ENCODE measurements at regions not wholly inside any gene's neighbourhood (a gene's known extent, or its start where the extent isn't known, plus 50 kb on each side); places are given as distances from the start of the nearest gene placed in this dataset.

DNA sequence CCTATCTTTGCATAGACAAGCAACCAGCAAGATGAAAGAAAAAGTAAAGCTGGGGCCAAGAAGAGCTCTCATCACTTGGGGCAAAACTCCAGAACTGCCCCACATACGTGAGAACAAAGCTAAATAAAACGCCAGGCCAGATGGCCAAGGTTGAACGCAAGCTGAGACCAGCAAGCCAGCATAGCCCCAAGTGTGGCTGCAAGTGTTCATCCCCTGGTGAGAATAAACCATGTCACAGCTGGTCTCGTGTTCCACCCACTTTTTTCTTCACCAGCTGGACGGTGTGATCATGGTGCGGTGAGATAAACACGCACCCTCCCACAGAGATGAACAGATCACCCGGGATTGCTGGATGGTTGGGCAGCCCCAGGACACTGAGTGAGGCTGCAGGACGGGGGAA is 109.6 kb upstream of the CACNA1A start (continued):
- TF ChIP-seq, protein P1, sequence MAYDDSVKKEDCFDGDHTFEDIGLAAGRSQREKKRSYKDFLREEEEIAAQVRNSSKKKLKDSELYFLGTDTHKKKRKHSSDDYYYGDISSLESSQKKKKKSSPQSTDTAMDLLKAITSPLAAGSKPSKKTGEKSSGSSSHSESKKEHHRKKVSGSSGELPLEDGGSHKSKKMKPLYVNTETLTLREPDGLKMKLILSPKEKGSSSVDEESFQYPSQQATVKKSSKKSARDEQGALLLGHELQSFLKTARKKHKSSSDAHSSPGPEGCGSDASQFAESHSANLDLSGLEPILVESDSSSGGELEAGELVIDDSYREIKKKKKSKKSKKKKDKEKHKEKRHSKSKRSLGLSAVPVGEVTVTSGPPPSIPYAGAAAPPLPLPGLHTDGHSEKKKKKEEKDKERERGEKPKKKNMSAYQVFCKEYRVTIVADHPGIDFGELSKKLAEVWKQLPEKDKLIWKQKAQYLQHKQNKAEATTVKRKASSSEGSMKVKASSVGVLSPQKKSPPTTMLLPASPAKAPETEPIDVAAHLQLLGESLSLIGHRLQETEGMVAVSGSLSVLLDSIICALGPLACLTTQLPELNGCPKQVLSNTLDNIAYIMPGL (CRISPR knock-in tag; IDR thresholded peaks at IDR 0.05), result no peak

DNA sequence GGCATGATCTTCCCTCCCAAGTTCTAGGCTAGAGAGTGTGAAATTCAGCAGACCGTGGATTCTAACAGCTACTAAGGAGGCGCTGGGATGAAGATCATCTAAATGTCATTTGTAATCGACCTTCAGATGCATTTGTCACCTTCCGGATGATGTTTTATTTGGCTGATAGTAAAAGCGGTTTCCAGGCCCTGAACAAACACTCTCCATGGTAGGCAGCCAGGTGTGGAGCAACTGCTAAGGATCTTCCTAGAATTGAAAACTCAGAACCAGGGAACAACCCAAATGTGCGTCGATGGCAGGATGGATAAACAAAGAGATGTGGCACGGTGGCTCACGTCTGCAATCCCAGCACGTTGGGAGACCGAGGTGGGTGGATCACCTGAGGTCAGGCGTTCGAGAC is 107.2 kb upstream of the CACNA1A start:
- ChIA-PET POLR2A (no interaction called here), CTCF (interaction anchor here (0.6 to 1.0 kb wide), 3 partner anchors 108 to 810 kb away, joined by 3 read pairs; no protein-coding TSS in a partner anchor)
- Mint-ChIP-seq H3K9me3 (peaks cover 8% of the 10 kb centered on the region), H3K36me3 (no peaks in the 10 kb centered on the region), H3K4me1 (peaks cover 8% of the 10 kb centered on the region), H3K27me3 (ENCODE audit: low read depth) (peaks cover 1% of the 10 kb centered on the region), H3K4me3 (no peak overlapping the region), H3K27ac (no peak overlapping the region)
- no peak for ATAC-seq
- TF ChIP-seq, protein P2, sequence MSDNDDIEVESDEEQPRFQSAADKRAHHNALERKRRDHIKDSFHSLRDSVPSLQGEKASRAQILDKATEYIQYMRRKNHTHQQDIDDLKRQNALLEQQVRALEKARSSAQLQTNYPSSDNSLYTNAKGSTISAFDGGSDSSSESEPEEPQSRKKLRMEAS (CRISPR knock-in tag; IDR thresholded peaks at IDR 0.05), result no peak
- no peak for TF ChIP-seq EMX1 (CRISPR knock-in tag; IDR thresholded peaks at IDR 0.05)
- TF ChIP-seq, protein P3, sequence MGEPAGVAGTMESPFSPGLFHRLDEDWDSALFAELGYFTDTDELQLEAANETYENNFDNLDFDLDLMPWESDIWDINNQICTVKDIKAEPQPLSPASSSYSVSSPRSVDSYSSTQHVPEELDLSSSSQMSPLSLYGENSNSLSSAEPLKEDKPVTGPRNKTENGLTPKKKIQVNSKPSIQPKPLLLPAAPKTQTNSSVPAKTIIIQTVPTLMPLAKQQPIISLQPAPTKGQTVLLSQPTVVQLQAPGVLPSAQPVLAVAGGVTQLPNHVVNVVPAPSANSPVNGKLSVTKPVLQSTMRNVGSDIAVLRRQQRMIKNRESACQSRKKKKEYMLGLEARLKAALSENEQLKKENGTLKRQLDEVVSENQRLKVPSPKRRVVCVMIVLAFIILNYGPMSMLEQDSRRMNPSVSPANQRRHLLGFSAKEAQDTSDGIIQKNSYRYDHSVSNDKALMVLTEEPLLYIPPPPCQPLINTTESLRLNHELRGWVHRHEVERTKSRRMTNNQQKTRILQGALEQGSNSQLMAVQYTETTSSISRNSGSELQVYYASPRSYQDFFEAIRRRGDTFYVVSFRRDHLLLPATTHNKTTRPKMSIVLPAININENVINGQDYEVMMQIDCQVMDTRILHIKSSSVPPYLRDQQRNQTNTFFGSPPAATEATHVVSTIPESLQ (CRISPR knock-in tag; IDR thresholded peaks at IDR 0.05), result no peak
- TF ChIP-seq FOXP1 (CRISPR knock-in tag; IDR thresholded peaks at IDR 0.05; ENCODE audit: borderline replicate concordance), result no peak
- no peak for TF ChIP-seq ZNF263 (CRISPR knock-in tag; IDR thresholded peaks at IDR 0.05; ENCODE audit: low read depth)
- TF ChIP-seq, protein P4, sequence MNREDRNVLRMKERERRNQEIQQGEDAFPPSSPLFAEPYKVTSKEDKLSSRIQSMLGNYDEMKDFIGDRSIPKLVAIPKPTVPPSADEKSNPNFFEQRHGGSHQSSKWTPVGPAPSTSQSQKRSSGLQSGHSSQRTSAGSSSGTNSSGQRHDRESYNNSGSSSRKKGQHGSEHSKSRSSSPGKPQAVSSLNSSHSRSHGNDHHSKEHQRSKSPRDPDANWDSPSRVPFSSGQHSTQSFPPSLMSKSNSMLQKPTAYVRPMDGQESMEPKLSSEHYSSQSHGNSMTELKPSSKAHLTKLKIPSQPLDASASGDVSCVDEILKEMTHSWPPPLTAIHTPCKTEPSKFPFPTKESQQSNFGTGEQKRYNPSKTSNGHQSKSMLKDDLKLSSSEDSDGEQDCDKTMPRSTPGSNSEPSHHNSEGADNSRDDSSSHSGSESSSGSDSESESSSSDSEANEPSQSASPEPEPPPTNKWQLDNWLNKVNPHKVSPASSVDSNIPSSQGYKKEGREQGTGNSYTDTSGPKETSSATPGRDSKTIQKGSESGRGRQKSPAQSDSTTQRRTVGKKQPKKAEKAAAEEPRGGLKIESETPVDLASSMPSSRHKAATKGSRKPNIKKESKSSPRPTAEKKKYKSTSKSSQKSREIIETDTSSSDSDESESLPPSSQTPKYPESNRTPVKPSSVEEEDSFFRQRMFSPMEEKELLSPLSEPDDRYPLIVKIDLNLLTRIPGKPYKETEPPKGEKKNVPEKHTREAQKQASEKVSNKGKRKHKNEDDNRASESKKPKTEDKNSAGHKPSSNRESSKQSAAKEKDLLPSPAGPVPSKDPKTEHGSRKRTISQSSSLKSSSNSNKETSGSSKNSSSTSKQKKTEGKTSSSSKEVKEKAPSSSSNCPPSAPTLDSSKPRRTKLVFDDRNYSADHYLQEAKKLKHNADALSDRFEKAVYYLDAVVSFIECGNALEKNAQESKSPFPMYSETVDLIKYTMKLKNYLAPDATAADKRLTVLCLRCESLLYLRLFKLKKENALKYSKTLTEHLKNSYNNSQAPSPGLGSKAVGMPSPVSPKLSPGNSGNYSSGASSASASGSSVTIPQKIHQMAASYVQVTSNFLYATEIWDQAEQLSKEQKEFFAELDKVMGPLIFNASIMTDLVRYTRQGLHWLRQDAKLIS (CRISPR knock-in tag; IDR thresholded peaks at IDR 0.05; ENCODE audit: borderline replicate concordance), result no peak
- DNase-seq (ENCODE audit: low spot score), result no peak

DNA sequence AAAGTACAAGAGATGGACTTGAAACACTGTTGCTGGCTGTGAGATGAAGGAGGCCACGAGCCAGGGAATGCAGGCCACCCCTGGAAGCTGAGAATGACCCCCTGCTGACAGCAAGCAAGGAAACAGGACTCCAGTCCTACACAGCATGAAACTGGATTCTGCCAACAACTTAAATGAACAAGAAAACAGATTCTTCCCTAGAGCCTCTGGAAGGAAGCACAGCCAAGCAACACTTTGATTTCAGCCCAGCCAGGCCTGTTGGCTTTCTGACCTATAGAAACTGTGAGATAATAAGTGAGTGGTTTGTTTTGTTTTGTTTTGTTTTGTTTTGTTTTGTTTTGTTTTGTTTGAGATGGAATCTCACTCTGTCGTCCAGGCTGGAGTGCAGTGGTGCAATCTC is 105.3 kb upstream of the CACNA1A start:
- Mint-ChIP-seq H3K27me3 (ENCODE audit: low read depth) (no peaks in the 10 kb centered on the region), H3K27ac (no peak overlapping the region), H3K36me3 (no peaks in the 10 kb centered on the region), H3K9me3 (peaks cover 8% of the 10 kb centered on the region), H3K4me1 (peaks cover 8% of the 10 kb centered on the region), H3K4me3 (no peak overlapping the region)
- ATAC-seq, result no peak
- ChIA-PET CTCF (interaction anchor here (0.6 to 3.2 kb wide), 5 partner anchors 22 to 251 kb away, joined by 3 to 14 read pairs (median 8); no protein-coding TSS in a partner anchor), POLR2A (no interaction called here)
- no peak for TF ChIP-seq TCF7 (CRISPR knock-in tag; IDR thresholded peaks at IDR 0.05; ENCODE audit: low read depth)
- TF ChIP-seq ZNF423 (CRISPR knock-in tag; IDR thresholded peaks at IDR 0.05), result no peak
- TF ChIP-seq ZNF121 (CRISPR knock-in tag; IDR thresholded peaks at IDR 0.05), result no peak
- no peak for TF ChIP-seq IRF2 (CRISPR knock-in tag; IDR thresholded peaks at IDR 0.05; ENCODE audit: borderline replicate concordance, low read depth)
- TF ChIP-seq ZNF317 (CRISPR knock-in tag; IDR thresholded peaks at IDR 0.05; ENCODE audit: borderline replicate concordance, low read depth), result no peak
- TF ChIP-seq RELA (CRISPR knock-in tag; IDR thresholded peaks at IDR 0.05; ENCODE audit: borderline replicate concordance), result no peak
- no peak for TF ChIP-seq MYBL2 (CRISPR knock-in tag; IDR thresholded peaks at IDR 0.05)
- DNase-seq (ENCODE audit: low spot score), result no peak

Measured in WTC11 (cell line).